Psoas muscle (tissue), 7 donors: ENCODE measurements at regions not wholly inside any gene's neighbourhood (a gene's known extent, or its start where the extent isn't known, plus 50 kb on each side); places are given as distances from the start of the nearest gene placed in this dataset.
A peak's percentile ranks its signal among the peaks of the same experiment; 100 is the strongest.

Experiments
- ATAC-seq, 4 donors: fragments of 200-7000 bp; cut with Tn5 transposase; one replicate each; pipeline ENCODE4 v1.9.1; 2020; ENCODE audit warnings: moderate library complexity in 3 of 4, mild to moderate bottlenecking in 2 of 4
- DNase-seq, 2 donors: peaks; one replicate each; pipeline ENCODE4 v3.0.0-alpha.2; 2020
- H3K27ac ChIP-seq: fragments of 200-600 bp; one replicate; pipeline ENCODE4 v1.8.0; 2022
- H3K27me3 ChIP-seq, 3 donors: fragments of 200-600 bp in 1 of 3; one replicate each; pipeline versions ENCODE4 v1.6.1 to v1.8.0; 2013 to 2022; ENCODE audit warnings: low read length in 2 of 3, mild to moderate bottlenecking in 2 of 3, moderate library complexity in 1 of 3; ENCODE audit not compliant: insufficient read depth in 3 of 3
- H3K36me3 ChIP-seq, 2 donors: fragments of 200-600 bp in 1 of 2; one replicate each; pipeline versions ENCODE4 v1.6.1 to v1.8.0; 2013 to 2022; ENCODE audit warnings: low read depth in 1 of 2, mild to moderate bottlenecking in 1 of 2, moderate library complexity in 1 of 2; ENCODE audit not compliant: insufficient read depth in 1 of 2
- H3K4me1 ChIP-seq: fragments of 200-600 bp; one replicate; pipeline ENCODE4 v1.8.0; 2022
- H3K4me3 ChIP-seq: fragments of 200-600 bp; one replicate; pipeline ENCODE4 v1.8.0; 2022; ENCODE audit warnings: mild to moderate bottlenecking
- H3K9me3 ChIP-seq: fragments of 200-600 bp; one replicate; pipeline ENCODE4 v1.8.0; 2022
- WGBS, 3 donors: extraction: QIAGEN DNeasy Blood & Tissue Kit; methylation state at CpG; one replicate each; pipeline versions ENCODE4 v1.1.6 to v1.1.7; 2013; 5-methylcytosine and 5-hydroxymethylcytosine counted together
- intact Hi-C, 2 donors: fragments of 100-400 bp; cut with DNase I; formaldehyde crosslinking; loops; one replicate each; pipeline versions ENCODE4 v1.11.0 to v1.14.2; 2022
- TF ChIP-seq, protein P1 (sequence below): fragments of 200-600 bp; IDR thresholded peaks from one replicate; pipeline ENCODE4 v1.8.0; 2022; ENCODE audit warnings: antibody characterized with exemption
- donor health status: healthy with polysubstance abuse.
- donor health status: DM: no; HTN: no; CAD: no; lungs with moderate emphysema.
- donor health status: Bipolar disorder and iron deficiency.
- donor health status: healthy.
- donor health status: DM: yes; HTN: yes; CAD: no.
- donor health status: DM: no; HTN: no; CAD: no.
- donor health status: DM: yes; HTN: yes; CAD: no.

DNA sequence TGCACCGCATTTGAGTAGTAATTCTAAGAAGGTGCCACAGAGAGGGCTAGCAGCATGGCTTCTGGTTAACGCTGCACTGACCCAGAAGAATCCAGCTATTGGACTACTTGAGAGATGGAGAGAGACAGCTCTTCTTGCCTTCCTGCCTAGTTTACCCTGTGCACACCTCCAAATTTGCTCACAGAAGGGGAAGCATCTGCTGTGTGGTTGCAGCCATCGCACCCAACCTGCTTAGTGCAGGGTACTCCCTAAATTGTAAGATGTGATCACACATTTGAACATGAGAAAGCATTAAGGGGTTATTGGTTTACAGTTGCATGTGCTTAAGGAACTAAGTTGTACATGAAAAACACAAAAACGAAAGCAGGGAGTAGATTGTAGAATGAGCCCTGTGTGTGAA lies 122.1 kb downstream of the FOXB1 start:
- Histone ChIP-seq H3K9me3 (no peaks in the 10 kb centered on the region), H3K4me1 (no peaks in the 10 kb centered on the region), H3K4me3 (no peak overlapping the region), H3K27ac (no peak overlapping the region), H3K36me3 (no peaks in the 10 kb centered on the region), H3K27me3 (peaks cover 0 to 2% (median 0%) of the 10 kb centered on the region in 3 donors)
- DNase-seq (no peak), ATAC-seq (no peak)
- WGBS, 3 donors = 84 to 92% (median 86%) methylated on average over 4 of the region's 4 CpGs
- TF ChIP-seq, protein P1, sequence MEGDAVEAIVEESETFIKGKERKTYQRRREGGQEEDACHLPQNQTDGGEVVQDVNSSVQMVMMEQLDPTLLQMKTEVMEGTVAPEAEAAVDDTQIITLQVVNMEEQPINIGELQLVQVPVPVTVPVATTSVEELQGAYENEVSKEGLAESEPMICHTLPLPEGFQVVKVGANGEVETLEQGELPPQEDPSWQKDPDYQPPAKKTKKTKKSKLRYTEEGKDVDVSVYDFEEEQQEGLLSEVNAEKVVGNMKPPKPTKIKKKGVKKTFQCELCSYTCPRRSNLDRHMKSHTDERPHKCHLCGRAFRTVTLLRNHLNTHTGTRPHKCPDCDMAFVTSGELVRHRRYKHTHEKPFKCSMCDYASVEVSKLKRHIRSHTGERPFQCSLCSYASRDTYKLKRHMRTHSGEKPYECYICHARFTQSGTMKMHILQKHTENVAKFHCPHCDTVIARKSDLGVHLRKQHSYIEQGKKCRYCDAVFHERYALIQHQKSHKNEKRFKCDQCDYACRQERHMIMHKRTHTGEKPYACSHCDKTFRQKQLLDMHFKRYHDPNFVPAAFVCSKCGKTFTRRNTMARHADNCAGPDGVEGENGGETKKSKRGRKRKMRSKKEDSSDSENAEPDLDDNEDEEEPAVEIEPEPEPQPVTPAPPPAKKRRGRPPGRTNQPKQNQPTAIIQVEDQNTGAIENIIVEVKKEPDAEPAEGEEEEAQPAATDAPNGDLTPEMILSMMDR = no peak
- intact Hi-C loops = no loop called here

DNA sequence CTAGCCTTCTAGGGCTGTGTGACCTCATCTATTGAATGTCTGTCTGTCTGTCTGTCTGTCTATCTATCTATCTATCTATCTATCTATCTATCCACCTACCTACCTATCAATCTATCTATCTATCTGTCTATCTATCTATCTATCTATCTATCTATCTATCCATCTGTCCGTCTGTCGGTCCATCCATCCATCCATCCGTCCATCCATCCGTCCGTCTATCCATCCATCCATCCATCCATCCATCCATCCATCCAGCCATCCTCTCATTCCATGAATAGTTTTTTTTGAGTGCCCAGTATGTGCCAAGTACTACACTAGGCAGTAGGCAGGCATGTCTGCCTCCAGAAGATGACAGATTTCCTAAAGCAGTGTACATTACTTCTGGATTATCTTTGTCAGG lies 122.5 kb downstream of the FOXB1 start:
- peaks cover 0 to 2% (median 0%) of the 10 kb centered on the region in 3 donors for H3K27me3 ChIP-seq
- no peak overlapping the region for H3K4me3 ChIP-seq
- WGBS, 3 donors = 91 to 94% (median 92%) methylated on average over 5 of the region's 5 CpGs
- ATAC-seq (no peak), DNase-seq (no peak)
- intact Hi-C loops = no loop called here
- no peaks in the 10 kb centered on the region for H3K9me3 ChIP-seq
- H3K36me3 ChIP-seq = no peaks in the 10 kb centered on the region
- TF ChIP-seq, protein P1 = no peak
- no peak overlapping the region for H3K27ac ChIP-seq
- no peaks in the 10 kb centered on the region for H3K4me1 ChIP-seq

DNA sequence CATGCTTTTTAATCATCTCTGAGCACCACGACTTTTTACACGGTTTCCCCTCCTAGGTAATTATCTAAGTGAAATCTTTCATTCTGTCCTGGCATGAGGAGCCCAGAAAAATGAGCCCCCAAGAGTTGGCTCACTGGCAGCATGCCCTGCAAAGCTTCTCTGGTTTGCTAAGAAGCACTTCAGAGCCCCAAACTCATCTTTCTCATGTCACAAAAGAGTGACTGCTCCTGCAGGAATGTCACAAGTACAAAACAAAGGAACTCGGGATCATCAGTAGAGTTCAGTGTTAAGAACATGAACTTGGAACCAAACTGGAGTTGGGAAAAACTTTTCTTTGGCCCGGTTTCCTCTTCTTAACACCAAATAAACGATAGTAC lies 123.9 kb downstream of the FOXB1 start:
- TF ChIP-seq, protein P1 = no peak
- peak in 1 of 4 donors; percentile 56 for ATAC-seq
- no peaks in the 10 kb centered on the region for H3K4me1 ChIP-seq
- 5 to 11% (median 6%) methylated on average over 5 of the region's 5 CpGs for WGBS, 3 donors
- H3K4me3 ChIP-seq = peak overlapping the region; percentile 65
- no peaks in the 10 kb centered on the region for H3K36me3 ChIP-seq
- no peaks in the 10 kb centered on the region for H3K9me3 ChIP-seq
- intact Hi-C loops = no loop called here
- DNase-seq = peak in 1 of 2 donors; percentile 46
- H3K27me3 ChIP-seq = peaks cover 0 to 2% (median 0%) of the 10 kb centered on the region in 3 donors
- H3K27ac ChIP-seq = peak overlapping the region; percentile 31

DNA sequence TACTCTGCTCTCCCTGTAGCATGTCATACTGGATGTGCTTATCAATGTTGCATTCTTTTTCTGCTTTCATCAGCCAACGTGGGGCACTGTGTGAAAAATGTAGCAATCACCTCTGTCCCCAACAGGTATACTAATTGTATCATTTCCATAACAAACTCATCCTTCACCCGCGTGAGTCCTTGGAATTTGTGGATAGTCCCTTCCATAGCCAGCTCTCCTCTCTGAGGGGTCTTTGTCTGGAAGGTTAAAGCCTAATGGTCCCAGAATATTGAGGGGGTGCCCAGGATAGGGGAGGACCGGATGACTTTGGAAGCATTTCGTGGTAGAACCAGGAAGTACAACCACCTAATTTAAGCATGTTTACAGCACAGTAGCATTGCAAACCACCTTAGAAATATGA lies 124.6 kb downstream of the FOXB1 start:
- intact Hi-C loops = no loop called here
- ATAC-seq (no peak), DNase-seq (no peak)
- H3K36me3 ChIP-seq = no peaks in the 10 kb centered on the region
- TF ChIP-seq, protein P1 = no peak
- no peaks in the 10 kb centered on the region for H3K9me3 ChIP-seq
- 67 to 73% (median 70%) methylated on average over 5 of the region's 5 CpGs for WGBS, 3 donors
- no peak overlapping the region for H3K4me3 ChIP-seq
- H3K4me1 ChIP-seq = no peaks in the 10 kb centered on the region
- H3K27me3 ChIP-seq = peaks cover 0 to 2% (median 0%) of the 10 kb centered on the region in 3 donors
- no peak overlapping the region for H3K27ac ChIP-seq

DNA sequence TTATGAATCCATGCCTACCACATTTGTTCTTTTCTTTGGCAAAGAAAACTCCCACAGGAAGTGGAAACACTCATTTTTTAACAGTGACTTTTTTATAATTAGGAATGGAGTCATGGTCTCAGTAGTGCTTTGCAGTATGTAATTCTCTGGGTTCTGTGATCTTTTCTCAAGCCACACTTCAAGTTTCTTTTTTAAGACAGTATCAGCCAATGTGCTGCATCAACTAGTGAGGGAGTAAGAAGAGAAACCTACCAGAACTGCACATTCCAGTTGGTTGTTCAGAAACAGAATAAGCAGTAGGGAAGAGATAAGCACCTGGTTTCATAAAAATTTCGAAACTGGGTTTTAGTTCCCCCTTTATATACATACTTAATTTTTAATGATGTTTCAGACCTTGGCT lies 126.3 kb downstream of the FOXB1 start:
- TF ChIP-seq, protein P1 = no peak
- Histone ChIP-seq H3K36me3 (no peaks in the 10 kb centered on the region), H3K4me1 (no peaks in the 10 kb centered on the region), H3K27ac (no peak overlapping the region), H3K27me3 (peaks cover 0 to 1% (median 0%) of the 10 kb centered on the region in 3 donors), H3K9me3 (no peaks in the 10 kb centered on the region), H3K4me3 (no peak overlapping the region)
- intact Hi-C loops = loop anchor here in 1 of 2 donors (10.0 kb wide), 1 partner anchor 194 kb away; no protein-coding TSS in a partner anchor
- WGBS, 3 donors = 87 to 90% (median 88%) methylated on average over 1 of the region's 1 CpG
- DNase-seq (no peak), ATAC-seq (no peak)
